NB4 (cell line): ENCODE measurements at regions not wholly inside any gene's neighbourhood (a gene's known extent, or its start where the extent isn't known, plus 50 kb on each side); places are given as distances from the start of the nearest gene placed in this dataset.
"Not testable (repeated sequence)": the region's sequence is repeated elsewhere in the genome, so short reads cannot be mapped to it uniquely, and the experiment has no call there.

Experiments
- DNase-seq: peaks from one replicate; pipeline ENCODE4 v3.0.0; 2010; ENCODE audit warnings: low read depth
- H3K4me3 ChIP-seq: one replicate; pipeline ENCODE4 v1.5.1; 2011; ENCODE audit warnings: mild to moderate bottlenecking, low read depth, low read length, moderate library complexity
- CTCF ChIP-seq: IDR thresholded peaks from one replicate; pipeline ENCODE4 v1.5.1; 2012; ENCODE audit warnings: low read depth, low read length
- MAX ChIP-seq: IDR thresholded peaks from 2 replicates; pipeline ENCODE4 v1.6.1; 2011; ENCODE audit warnings: low read depth, low read length
- MYC ChIP-seq: IDR thresholded peaks from 2 replicates; pipeline ENCODE4 v1.6.1; 2011; ENCODE audit warnings: low read depth, low read length
- POLR2A ChIP-seq: IDR thresholded peaks from 2 replicates; pipeline ENCODE4 v1.6.1; 2011; ENCODE audit warnings: mild to moderate bottlenecking; ENCODE audit not compliant: insufficient read length; ENCODE audit errors: extremely low read depth

GRCh38 chr7:149692557-149692982, 80.8 kb downstream of the ZNF467 start:
- TF ChIP-seq MAX (no peak), CTCF (no peak), MYC (no peak), POLR2A (no peak)
- H3K4me3 ChIP-seq, result no peak overlapping the region
- no peak for DNase-seq

- H3K4me3 ChIP-seq, result no peak overlapping the region
- no peak for TF ChIP-seq MAX
- no peak for TF ChIP-seq CTCF
- no peak for TF ChIP-seq MYC
- TF ChIP-seq POLR2A, result no peak
- no peak for DNase-seq
Observed at GRCh38 chr7:149692056-149692455, 81.3 kb downstream of the ZNF467 start.

GRCh38 chr7:149690688-149691446, 82.5 kb downstream of the ZNF467 start:
- DNase-seq, result peak; percentile 86
- no peak overlapping the region for H3K4me3 ChIP-seq
- no peak for TF ChIP-seq CTCF
- TF ChIP-seq MYC, result no peak
- TF ChIP-seq POLR2A, result no peak
- TF ChIP-seq MAX, result no peak

- DNase-seq, result no peak
- no peak overlapping the region for H3K4me3 ChIP-seq
- TF ChIP-seq MYC, result no peak
- TF ChIP-seq MAX, result no peak
- no peak for TF ChIP-seq CTCF
- no peak for TF ChIP-seq POLR2A
Observed at GRCh38 chr7:149689291-149689721, 84.1 kb downstream of the ZNF467 start.

- H3K4me3 ChIP-seq, result no peak overlapping the region
- no peak for TF ChIP-seq MYC
- no peak for TF ChIP-seq MAX
- no peak for TF ChIP-seq POLR2A
- no peak for TF ChIP-seq CTCF
- no peak for DNase-seq
Observed at GRCh38 chr7:149688836-149689235, 84.6 kb downstream of the ZNF467 start.

GRCh38 chr7:149687820-149688219, 85.6 kb downstream of the ZNF467 start:
- H3K4me3 ChIP-seq, DNase-seq: not testable (repeated sequence)
